GM10266 (cell line): ENCODE measurements at regions not wholly inside any gene's neighbourhood (a gene's known extent, or its start where the extent isn't known, plus 50 kb on each side); places are given as distances from the start of the nearest gene placed in this dataset.
"Not testable (repeated sequence)": the region's sequence is repeated elsewhere in the genome, so short reads cannot be mapped to it uniquely, and the experiment has no call there.

Experiments
- DNase-seq: peaks from one replicate; pipeline ENCODE4 v3.0.0; 2012; ENCODE audit errors: extremely low spot score
- TF ChIP-seq, protein P1 (sequence below): IDR thresholded peaks from 2 replicates; pipeline ENCODE4 v1.5.1; 2012; ENCODE audit warnings: mild to moderate bottlenecking, low read depth; ENCODE audit not compliant: control insufficient read depth, insufficient read depth; ENCODE audit errors: missing control alignments

DNA sequence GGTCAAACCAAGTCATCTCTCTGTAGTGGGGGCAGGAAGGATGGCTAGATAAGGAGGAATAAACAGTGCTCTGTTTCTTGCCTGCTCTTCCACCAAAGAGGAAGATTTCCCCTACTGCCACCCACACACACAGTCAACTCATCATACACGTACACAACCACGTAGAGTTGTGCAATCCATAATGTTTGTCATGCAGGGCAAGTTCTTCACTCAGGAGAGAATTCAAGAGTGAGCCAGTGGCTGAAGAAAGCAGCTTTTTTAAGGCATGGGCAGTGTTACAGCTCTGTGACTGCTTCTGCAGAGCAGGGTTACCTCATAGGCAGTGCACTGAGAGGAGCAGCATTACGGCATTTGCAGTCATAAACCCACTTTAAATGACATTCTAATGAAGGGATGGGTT is 283.0 kb downstream of the RND3 start:
- TF ChIP-seq, protein P1, sequence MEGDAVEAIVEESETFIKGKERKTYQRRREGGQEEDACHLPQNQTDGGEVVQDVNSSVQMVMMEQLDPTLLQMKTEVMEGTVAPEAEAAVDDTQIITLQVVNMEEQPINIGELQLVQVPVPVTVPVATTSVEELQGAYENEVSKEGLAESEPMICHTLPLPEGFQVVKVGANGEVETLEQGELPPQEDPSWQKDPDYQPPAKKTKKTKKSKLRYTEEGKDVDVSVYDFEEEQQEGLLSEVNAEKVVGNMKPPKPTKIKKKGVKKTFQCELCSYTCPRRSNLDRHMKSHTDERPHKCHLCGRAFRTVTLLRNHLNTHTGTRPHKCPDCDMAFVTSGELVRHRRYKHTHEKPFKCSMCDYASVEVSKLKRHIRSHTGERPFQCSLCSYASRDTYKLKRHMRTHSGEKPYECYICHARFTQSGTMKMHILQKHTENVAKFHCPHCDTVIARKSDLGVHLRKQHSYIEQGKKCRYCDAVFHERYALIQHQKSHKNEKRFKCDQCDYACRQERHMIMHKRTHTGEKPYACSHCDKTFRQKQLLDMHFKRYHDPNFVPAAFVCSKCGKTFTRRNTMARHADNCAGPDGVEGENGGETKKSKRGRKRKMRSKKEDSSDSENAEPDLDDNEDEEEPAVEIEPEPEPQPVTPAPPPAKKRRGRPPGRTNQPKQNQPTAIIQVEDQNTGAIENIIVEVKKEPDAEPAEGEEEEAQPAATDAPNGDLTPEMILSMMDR = no peak
- DNase-seq = no peak

DNA sequence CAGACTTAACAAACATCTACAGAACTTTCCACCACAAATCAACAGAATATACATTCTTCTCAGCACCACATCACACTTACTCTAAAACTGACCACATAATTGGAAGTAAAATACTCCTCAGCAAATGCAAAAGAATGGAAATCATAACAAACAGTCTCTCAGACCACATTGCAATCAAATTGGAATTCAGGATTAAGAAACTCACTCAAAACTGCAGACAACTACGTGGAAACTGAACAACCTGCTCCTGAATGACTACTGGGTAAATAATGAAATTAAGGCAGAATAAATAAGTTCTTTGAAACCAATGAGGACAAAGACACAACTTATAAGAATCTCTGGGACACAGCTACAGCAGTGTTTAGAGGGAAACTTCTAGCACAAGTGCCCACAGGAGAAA is 292.7 kb downstream of the RND3 start:
- DNase-seq = not testable (repeated sequence)

DNA sequence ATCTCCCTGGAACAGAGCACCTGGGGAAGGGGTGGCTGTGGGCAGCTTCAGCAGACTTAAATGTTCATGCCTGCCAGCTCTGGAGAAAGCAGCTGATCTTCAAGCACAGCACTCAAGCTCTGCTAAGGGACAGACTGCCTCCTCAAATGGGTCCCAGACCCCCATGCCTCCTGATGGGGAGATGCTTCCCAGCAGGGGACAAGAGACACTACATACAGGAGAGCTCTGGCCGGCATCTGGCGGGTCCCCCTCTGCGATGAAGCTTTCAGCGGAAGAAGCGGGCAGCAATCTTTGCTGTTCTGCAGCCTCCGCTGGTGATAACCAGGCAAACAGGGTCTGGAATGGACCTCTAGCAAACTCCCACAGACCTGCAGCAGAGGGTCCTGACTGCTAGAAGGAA is 294.8 kb downstream of the RND3 start:
- DNase-seq = no peak
- TF ChIP-seq, protein P1 = no peak

DNA sequence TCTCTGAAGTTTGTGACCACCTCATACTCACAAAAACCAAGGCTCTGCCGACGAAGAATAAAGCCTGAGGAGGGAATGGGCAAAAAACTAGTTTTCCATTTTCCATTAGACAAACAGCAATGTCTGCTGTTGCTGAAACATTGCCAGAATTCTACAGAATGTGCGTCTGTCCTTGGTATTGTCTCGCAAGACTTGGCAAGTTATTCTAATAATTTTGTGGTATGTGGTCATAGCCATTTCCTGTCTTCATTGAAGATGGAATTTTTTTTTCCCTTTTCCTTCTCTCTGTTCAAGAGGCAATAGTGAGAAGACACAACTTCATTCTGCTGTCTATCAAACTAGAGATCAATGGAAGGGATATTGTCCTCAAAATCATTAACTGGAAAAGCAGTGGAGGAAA is 296.1 kb downstream of the RND3 start:
- no peak for DNase-seq
- TF ChIP-seq, protein P1 = no peak

DNA sequence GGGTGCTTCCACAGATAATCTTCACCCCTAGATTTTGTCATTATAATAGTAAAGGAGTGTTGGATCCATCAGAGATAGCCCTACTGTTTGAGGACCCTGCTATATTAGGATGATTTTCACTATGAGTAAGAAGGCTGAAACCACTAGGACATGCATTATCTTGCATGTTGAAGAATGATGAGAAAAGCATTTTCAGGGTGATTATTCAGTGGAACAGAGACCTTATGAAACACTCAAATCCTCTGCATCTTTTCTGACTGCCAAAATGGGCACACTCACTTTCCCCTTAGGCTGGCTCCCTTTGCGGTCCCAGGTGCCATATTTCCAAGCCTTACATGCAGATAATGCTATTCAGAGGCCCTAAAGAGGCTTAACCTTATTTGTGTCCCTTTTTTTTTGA is 296.9 kb downstream of the RND3 start:
- no peak for DNase-seq
- TF ChIP-seq, protein P1 = no peak

DNA sequence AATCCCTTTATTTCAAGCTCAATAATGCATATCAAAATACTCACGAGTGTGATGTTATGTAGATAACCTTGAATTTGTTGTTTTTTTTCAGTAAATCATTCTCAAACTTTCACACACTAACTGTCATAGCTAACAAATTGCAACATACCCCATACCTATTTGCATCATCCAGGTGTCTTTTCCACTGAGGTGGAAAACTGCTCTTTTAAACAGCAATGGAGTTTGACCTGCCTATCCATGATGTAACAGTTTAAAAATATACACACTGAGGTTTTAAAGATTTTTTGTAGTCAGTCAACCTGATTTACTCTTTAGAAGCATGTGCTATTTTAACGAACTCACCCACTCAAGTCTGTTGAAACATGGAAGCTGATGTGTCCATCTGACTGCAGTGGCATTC is 298.7 kb downstream of the RND3 start:
- TF ChIP-seq, protein P1 = no peak
- DNase-seq = no peak

DNA sequence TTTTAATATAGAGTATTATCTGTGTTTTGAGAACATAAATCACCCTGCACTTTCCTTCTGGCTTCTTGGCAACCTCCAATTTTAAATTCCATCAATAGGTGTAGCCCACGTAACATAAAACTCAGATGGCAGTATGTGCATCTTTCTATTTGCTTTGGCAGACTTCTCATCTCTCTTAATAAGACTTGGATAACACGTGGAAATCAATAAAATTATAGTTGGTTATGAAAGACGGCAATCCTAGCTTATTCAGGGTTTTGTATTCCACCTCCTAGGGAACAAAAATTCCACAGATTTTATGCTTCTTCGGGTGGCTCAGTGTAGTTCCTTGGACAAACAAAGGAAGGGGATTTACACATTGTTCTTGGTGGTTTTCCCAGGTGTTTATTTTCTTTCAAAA is 299.3 kb downstream of the RND3 start:
- DNase-seq = no peak

More for the DNA sequence above, 299.3 kb downstream of the RND3 start:
- TF ChIP-seq, protein P1 = no peak
